ENCODE measurements at regions not wholly inside any gene's neighbourhood (a gene's known extent, or its start where the extent isn't known, plus 50 kb on each side); places are given as distances from the start of the nearest gene placed in this dataset.
A peak's percentile ranks its signal among the peaks of the same experiment; 100 is the strongest.

DNA sequence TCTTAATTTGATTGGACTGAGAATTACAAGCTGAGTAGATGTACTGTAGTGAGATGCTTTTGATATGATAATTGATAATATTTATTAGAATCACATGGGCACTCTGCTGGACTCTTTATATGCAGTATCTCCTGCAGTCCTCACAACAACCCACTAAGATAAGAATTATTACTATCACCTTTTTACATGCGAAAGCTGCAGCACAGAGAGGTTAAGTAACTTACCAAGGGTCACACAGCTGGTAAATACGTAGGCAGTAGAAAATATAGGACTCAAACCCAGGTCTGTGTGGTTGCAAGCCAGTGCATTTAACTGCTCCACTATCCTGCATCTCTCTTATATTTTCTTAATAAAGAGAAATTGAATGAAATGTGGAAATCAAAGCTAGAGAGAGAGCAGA lies 392.8 kb upstream of the RORA start:
- Mint-ChIP-seq H3K4me3 (no peak overlapping the region), H3K36me3 (ENCODE audit: low read depth) (no peaks in the 10 kb centered on the region), H3K27ac (no peak overlapping the region), H3K4me1 (peaks cover 6% of the 10 kb centered on the region), H3K27me3 (ENCODE audit: insufficient read depth) (no peaks in the 10 kb centered on the region), H3K9me3 (peaks cover 7% of the 10 kb centered on the region)
- Histone ChIP-seq H3K27ac (ENCODE audit: low read depth, low read length) (no peak overlapping the region), H3K27me3 (ENCODE audit: control insufficient read depth, insufficient read depth, low read length, poor library complexity, severe bottlenecking) (no peaks in the 10 kb centered on the region), H3K36me3 (ENCODE audit: control insufficient read depth, insufficient read depth, low read length) (no peaks in the 10 kb centered on the region), H3K4me1 (ENCODE audit: control insufficient read depth, insufficient read depth, low read length) (no peaks in the 10 kb centered on the region), H3K9me3 (ENCODE audit: control insufficient read depth, low read length) (peaks cover 4% of the 10 kb centered on the region), H3K9ac (ENCODE audit: extremely low read depth, low read length, poor library complexity, severe bottlenecking) (no peak overlapping the region), H3K4me3 (ENCODE audit: low read length) (no peak overlapping the region)
- WGBS, 2 experiments (ENCODE audit: insufficient coverage in 1 of 2, insufficient read length in 1 of 2), result 91% methylated on average over 2 of the region's 2 CpGs; no CpG with 5 or more reads in 1 of the 2 experiments
- TF ChIP-seq, protein P1, sequence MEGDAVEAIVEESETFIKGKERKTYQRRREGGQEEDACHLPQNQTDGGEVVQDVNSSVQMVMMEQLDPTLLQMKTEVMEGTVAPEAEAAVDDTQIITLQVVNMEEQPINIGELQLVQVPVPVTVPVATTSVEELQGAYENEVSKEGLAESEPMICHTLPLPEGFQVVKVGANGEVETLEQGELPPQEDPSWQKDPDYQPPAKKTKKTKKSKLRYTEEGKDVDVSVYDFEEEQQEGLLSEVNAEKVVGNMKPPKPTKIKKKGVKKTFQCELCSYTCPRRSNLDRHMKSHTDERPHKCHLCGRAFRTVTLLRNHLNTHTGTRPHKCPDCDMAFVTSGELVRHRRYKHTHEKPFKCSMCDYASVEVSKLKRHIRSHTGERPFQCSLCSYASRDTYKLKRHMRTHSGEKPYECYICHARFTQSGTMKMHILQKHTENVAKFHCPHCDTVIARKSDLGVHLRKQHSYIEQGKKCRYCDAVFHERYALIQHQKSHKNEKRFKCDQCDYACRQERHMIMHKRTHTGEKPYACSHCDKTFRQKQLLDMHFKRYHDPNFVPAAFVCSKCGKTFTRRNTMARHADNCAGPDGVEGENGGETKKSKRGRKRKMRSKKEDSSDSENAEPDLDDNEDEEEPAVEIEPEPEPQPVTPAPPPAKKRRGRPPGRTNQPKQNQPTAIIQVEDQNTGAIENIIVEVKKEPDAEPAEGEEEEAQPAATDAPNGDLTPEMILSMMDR (conservative IDR thresholded peaks at IDR 0.05), result no peak
- no peak for DNase-seq

DNA sequence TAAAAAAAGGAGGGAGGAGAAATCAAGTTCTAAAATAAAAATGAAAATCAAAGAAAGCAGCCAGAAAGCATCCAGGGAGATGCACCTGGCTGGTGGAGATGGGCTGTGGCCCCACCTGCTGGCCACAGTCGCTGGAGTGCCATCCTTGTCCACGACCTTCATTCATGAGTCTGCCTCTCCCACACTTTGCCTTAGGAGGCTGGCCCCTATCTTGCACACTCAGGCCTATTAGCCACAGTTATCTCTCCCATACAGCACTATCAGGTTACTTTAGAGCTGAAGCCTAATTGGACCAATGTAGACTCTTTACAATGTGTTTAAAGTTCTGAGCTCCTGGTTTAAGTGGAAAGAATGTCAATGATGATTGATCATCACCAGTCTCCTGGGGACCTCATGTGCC lies 392.0 kb upstream of the RORA start:
- no peak overlapping the region for H3K27ac Mint-ChIP-seq
- Histone ChIP-seq H3K27me3 (ENCODE audit: control insufficient read depth, insufficient read depth, low read length, poor library complexity, severe bottlenecking) (no peaks in the 10 kb centered on the region), H3K27ac (ENCODE audit: low read depth, low read length) (no peak overlapping the region), H3K9me3 (ENCODE audit: control insufficient read depth, low read length) (peaks cover 4% of the 10 kb centered on the region), H3K9ac (ENCODE audit: extremely low read depth, low read length, poor library complexity, severe bottlenecking) (no peak overlapping the region), H3K4me3 (ENCODE audit: low read length) (no peak overlapping the region), H3K4me1 (ENCODE audit: control insufficient read depth, insufficient read depth, low read length) (no peaks in the 10 kb centered on the region), H3K36me3 (ENCODE audit: control insufficient read depth, insufficient read depth, low read length) (no peaks in the 10 kb centered on the region)
- DNase-seq, result peak; percentile 88
- H3K9me3 Mint-ChIP-seq, result peaks cover 7% of the 10 kb centered on the region
- no peaks in the 10 kb centered on the region for H3K27me3 Mint-ChIP-seq (ENCODE audit: insufficient read depth)
- peaks cover 6% of the 10 kb centered on the region for H3K4me1 Mint-ChIP-seq
- H3K36me3 Mint-ChIP-seq (ENCODE audit: low read depth), result no peaks in the 10 kb centered on the region
- TF ChIP-seq, protein P1 (conservative IDR thresholded peaks at IDR 0.05), result peak; percentile 96
- no peak overlapping the region for H3K4me3 Mint-ChIP-seq
- 0 to 7% methylated on average over 2 of the region's 2 CpGs for WGBS, 2 experiments (ENCODE audit: insufficient coverage in 1 of 2, insufficient read length in 1 of 2)

DNA sequence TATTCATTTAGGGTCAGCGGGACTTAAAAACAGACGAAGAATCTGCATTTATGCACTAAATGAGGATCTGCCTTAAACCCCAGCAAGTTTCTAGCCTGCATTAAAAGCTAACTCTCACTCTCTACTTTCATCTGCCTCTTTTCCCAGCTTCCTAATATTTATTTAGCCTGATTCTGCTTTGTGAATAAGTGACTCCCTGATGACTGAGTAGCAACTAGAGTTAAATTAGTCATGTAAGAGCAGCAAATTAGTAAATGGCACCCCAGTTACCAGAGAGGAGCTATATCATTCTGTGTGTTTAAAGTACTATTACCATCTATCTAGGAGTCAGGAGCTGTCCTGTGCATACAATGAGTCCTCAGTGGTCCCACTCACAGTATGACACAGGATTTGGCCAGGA lies 391.0 kb upstream of the RORA start:
- Mint-ChIP-seq H3K9me3 (peaks cover 7% of the 10 kb centered on the region), H3K27me3 (ENCODE audit: insufficient read depth) (no peaks in the 10 kb centered on the region), H3K27ac (no peak overlapping the region), H3K4me1 (peaks cover 6% of the 10 kb centered on the region), H3K4me3 (no peak overlapping the region), H3K36me3 (ENCODE audit: low read depth) (no peaks in the 10 kb centered on the region)
- no peaks in the 10 kb centered on the region for H3K4me1 ChIP-seq (ENCODE audit: control insufficient read depth, insufficient read depth, low read length)
- no peak overlapping the region for H3K27ac ChIP-seq (ENCODE audit: low read depth, low read length)
- no peaks in the 10 kb centered on the region for H3K27me3 ChIP-seq (ENCODE audit: control insufficient read depth, insufficient read depth, low read length, poor library complexity, severe bottlenecking)
- whole genome bisulfite sequencing, 2 experiments (ENCODE audit: insufficient coverage in 1 of 2, insufficient read length in 1 of 2), result 83 to 92% methylated on average over 2 of the region's 2 CpGs
- TF ChIP-seq, protein P1 (conservative IDR thresholded peaks at IDR 0.05), result no peak
- no peak overlapping the region for H3K4me3 ChIP-seq (ENCODE audit: low read length)
- H3K36me3 ChIP-seq (ENCODE audit: control insufficient read depth, insufficient read depth, low read length), result no peaks in the 10 kb centered on the region
- no peak for DNase-seq
- peaks cover 4% of the 10 kb centered on the region for H3K9me3 ChIP-seq (ENCODE audit: control insufficient read depth, low read length)
- H3K9ac ChIP-seq (ENCODE audit: extremely low read depth, low read length, poor library complexity, severe bottlenecking), result no peak overlapping the region

Data from endodermal cell (in vitro differentiated cells).